Progenitor cell of endocrine pancreas (in vitro differentiated cells): ENCODE measurements at regions not wholly inside any gene's neighbourhood (a gene's known extent, or its start where the extent isn't known, plus 50 kb on each side); places are given as distances from the start of the nearest gene placed in this dataset.
A peak's percentile ranks its signal among the peaks of the same experiment; 100 is the strongest.

Source experiments
- DNase-seq: peaks from one replicate; pipeline ENCODE4 v3.0.0; 2021; ENCODE audit warnings: low spot score; ENCODE audit not compliant: unreplicated experiment
- H3K27ac Mint-ChIP-seq: 2 replicates; pipeline ENCODE4 v1.8.0; 2021; ENCODE audit warnings: mild to moderate bottlenecking, moderate library complexity, mixed read lengths
- H3K27me3 Mint-ChIP-seq: 2 replicates; pipeline ENCODE4 v1.8.0; 2021; ENCODE audit warnings: mixed read lengths
- H3K36me3 Mint-ChIP-seq: 2 replicates; pipeline ENCODE4 v1.8.0; 2022; ENCODE audit warnings: mixed read lengths; ENCODE audit not compliant: insufficient read depth
- H3K4me1 Mint-ChIP-seq: 2 replicates; pipeline ENCODE4 v1.8.0; 2021; ENCODE audit warnings: low read depth, mixed read lengths
- H3K4me3 Mint-ChIP-seq: 2 replicates; pipeline ENCODE4 v1.8.0; 2021; ENCODE audit warnings: low read depth, mild to moderate bottlenecking, moderate library complexity, mixed read lengths
- H3K9me3 Mint-ChIP-seq: 2 replicates; pipeline ENCODE4 v1.8.0; 2021; ENCODE audit warnings: low read depth, mixed read lengths
- TF ChIP-seq, protein P1 (sequence below): fragments of 200-600 bp; sonication (generic); IDR thresholded peaks from one replicate; pipeline ENCODE4 v1.5.0; 2021; ENCODE audit warnings: antibody characterized with exemption, mild to moderate bottlenecking; ENCODE audit not compliant: unreplicated experiment

DNA sequence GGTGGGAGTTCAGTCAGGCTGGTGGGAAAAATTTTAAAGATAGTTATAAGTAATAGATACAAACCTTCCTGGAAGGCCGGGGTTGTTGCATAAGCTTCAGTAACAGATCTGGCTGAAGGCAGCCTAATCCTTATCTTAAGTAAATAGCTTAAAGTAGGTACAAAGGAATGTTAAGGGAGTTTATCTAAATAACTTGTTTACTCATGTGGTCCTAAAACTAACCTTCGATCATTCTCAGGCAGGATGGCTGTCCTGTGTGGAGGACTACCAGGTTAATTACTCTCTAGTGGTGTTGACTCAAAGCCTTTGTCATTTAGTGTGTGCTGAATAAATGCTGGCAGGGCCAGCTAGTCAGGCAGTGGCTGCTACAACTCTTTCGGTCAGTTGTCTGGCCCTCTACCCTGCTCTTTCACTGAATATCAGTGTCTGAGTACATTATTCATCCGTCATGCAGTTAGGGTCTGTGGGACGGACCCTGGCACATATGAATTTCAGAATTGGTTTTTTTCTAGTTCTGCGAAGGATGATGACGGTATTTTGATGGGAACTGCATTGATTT lies 131.6 kb upstream of the TAB2 start:
- no peak overlapping the region for H3K4me3 Mint-ChIP-seq
- no peaks in the 10 kb centered on the region for H3K4me1 Mint-ChIP-seq
- peaks cover 46% of the 10 kb centered on the region for H3K9me3 Mint-ChIP-seq
- peaks cover 7% of the 10 kb centered on the region for H3K36me3 Mint-ChIP-seq
- TF ChIP-seq, protein P1, sequence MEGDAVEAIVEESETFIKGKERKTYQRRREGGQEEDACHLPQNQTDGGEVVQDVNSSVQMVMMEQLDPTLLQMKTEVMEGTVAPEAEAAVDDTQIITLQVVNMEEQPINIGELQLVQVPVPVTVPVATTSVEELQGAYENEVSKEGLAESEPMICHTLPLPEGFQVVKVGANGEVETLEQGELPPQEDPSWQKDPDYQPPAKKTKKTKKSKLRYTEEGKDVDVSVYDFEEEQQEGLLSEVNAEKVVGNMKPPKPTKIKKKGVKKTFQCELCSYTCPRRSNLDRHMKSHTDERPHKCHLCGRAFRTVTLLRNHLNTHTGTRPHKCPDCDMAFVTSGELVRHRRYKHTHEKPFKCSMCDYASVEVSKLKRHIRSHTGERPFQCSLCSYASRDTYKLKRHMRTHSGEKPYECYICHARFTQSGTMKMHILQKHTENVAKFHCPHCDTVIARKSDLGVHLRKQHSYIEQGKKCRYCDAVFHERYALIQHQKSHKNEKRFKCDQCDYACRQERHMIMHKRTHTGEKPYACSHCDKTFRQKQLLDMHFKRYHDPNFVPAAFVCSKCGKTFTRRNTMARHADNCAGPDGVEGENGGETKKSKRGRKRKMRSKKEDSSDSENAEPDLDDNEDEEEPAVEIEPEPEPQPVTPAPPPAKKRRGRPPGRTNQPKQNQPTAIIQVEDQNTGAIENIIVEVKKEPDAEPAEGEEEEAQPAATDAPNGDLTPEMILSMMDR: no peak
- peaks cover 42% of the 10 kb centered on the region for H3K27me3 Mint-ChIP-seq
- DNase-seq: no peak
- H3K27ac Mint-ChIP-seq: no peak overlapping the region

DNA sequence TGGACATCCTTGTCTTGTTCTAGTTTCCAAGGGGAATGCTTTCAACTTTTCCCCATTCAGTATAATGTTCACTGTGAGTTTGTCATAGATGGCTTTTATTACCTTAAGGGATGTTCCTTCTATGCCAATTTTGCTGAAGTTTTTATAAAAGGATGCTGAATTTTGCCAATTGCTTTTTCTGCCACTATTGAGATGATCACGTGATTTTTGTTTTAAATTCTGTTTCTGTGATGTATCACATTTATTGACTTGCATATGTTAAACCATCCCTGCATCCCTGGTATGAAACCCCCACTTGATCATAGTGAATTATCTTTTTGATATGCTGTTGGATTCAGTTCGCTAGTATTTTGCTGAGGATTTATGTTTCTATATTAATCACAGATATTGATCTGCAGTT lies 130.6 kb upstream of the TAB2 start:
- Mint-ChIP-seq H3K4me3 (no peak overlapping the region), H3K27ac (no peak overlapping the region), H3K4me1 (no peaks in the 10 kb centered on the region), H3K36me3 (peaks cover 7% of the 10 kb centered on the region), H3K9me3 (peaks cover 46% of the 10 kb centered on the region), H3K27me3 (peaks cover 43% of the 10 kb centered on the region)
- TF ChIP-seq, protein P1: no peak
- DNase-seq: no peak

- Mint-ChIP-seq H3K4me1 (peaks cover 10% of the 10 kb centered on the region), H3K27me3 (peaks cover 43% of the 10 kb centered on the region), H3K36me3 (peaks cover 5% of the 10 kb centered on the region), H3K27ac (no peak overlapping the region), H3K9me3 (peaks cover 36% of the 10 kb centered on the region), H3K4me3 (no peak overlapping the region)
- DNase-seq: no peak
- TF ChIP-seq, protein P1: peak; percentile 23
Measured at GRCh38 chr6:149190224-149190831, 127.2 kb upstream of the TAB2 start.

DNA sequence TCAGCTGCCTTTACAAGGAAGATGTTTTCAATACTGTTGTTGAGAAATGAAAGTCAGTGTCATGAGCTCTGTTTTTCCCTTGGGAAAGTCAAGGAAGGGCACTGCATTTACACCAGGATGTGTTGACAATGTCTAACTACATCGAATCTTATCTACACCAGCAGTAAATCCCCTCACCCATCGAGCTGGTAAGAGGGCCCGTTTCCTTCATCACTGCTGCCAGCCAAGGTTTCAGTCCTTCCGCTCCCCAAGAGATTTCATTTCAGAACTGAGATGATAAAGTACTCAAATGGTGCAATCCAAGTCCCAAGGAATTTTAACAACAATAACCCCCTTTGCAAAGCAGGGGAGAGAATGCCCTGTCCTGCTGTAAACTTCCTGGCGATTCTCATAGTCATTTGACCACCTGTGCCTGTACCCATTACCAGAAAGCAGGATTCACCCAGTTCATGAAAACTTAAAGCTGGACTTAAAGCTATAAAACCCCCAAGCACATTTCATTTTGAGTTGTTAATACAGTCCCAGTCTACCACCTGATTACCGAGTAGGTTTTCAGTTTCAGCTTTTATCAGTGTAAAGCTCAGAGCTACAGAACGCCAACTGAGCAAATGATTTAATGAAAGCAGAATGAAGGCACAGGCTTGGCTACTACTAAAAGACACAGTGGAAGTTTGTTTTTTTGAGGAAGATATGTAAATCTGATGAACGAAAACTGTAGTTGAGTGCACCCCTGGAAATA lies 122.5 kb upstream of the TAB2 start:
- Mint-ChIP-seq H3K9me3 (peaks cover 15% of the 10 kb centered on the region), H3K27ac (no peak overlapping the region), H3K4me1 (peaks cover 10% of the 10 kb centered on the region), H3K4me3 (no peak overlapping the region), H3K27me3 (peaks cover 48% of the 10 kb centered on the region), H3K36me3 (no peaks in the 10 kb centered on the region)
- no peak for DNase-seq
- TF ChIP-seq, protein P1: no peak

- no peak overlapping the region for H3K27ac Mint-ChIP-seq
- H3K4me3 Mint-ChIP-seq: no peak overlapping the region
- TF ChIP-seq, protein P1: no peak
- peaks cover 40% of the 10 kb centered on the region for H3K27me3 Mint-ChIP-seq
- no peaks in the 10 kb centered on the region for H3K36me3 Mint-ChIP-seq
- H3K9me3 Mint-ChIP-seq: peaks cover 15% of the 10 kb centered on the region
- peaks cover 10% of the 10 kb centered on the region for H3K4me1 Mint-ChIP-seq
- no peak for DNase-seq
Measured at GRCh38 chr6:149196091-149196490, 121.4 kb upstream of the TAB2 start.
